Iris pigment epithelial cell (primary cell): ENCODE measurements at regions not wholly inside any gene's neighbourhood (a gene's known extent, or its start where the extent isn't known, plus 50 kb on each side); places are given as distances from the start of the nearest gene placed in this dataset.

ENCODE experiments used
- DNase-seq: peaks from one replicate; pipeline ENCODE4 v3.0.0-alpha.2; 2011; ENCODE audit warnings: low read depth

DNA sequence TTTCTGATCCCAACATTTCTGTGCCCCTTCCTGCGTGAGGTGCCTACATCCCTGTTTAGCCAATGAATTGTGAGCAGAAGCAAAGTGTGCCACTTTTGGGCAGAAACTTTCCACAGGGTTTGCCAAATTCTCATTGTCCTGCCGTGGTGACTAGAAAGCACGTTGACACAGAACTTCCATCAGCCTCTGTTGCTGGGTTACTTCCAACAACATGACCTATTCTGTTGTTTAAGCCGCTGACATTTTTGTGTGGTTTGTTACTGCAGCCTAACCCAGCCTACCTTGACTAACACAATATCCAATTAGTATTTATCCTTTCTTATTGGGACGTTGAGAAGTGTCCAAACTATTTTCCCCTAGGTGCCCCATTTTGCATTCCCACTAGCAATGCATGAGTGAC is 136.8 kb downstream of the URB2 start:
- no peak for DNase-seq

GRCh38 chr1:229768232-229768631 is 142.2 kb downstream of the URB2 start:
- no peak for DNase-seq

- no peak for DNase-seq
Measured at GRCh38 chr1:229769006-229769405, 143.0 kb downstream of the URB2 start.

GRCh38 chr1:229769809-229770208 is 143.8 kb downstream of the URB2 start:
- no peak for DNase-seq

- DNase-seq, result no peak
Measured at GRCh38 chr1:229778794-229779193, 152.7 kb downstream of the URB2 start.

DNA sequence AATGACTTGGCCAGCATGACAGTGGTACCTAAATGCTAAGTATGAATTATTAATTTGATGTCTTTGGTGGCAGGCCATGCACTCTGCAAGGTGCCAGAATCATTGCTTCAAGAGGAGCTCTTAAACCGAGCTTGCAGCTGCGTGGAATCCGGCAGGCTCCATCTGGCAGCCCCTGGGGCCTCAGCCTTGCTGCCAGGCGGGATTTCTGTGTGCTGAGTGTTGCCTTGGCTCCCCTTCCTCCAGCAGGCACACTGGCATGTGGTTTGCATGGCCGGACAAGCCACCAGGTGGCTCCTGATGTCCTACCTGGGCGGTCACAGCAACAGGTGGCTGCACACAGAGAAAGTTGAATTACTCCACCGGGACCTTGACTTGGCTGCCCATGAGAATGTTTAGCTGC is 155.4 kb downstream of the URB2 start:
- DNase-seq, result no peak

GRCh38 chr1:229782469-229782868 is 156.4 kb downstream of the URB2 start:
- no peak for DNase-seq

DNA sequence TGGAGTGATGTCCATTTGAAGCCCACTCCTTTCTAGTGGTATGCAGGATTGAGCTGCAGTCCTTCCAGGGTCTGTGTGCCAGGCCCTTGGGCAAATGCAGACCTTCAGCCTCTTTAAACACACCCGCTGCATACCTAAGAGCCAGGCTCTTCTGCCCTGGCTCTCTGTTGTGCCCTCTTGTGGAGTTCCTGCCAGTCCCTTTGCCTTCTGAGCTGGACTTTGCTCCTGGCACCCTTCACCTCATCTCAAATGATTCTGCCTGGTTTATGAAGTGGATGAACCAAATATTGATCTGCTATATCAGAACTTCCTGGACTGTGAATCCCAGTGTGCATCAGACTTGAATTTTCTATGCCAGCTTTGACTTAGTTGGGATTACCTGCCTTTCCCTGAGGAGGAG is 158.8 kb downstream of the URB2 start:
- DNase-seq, result no peak

DNA sequence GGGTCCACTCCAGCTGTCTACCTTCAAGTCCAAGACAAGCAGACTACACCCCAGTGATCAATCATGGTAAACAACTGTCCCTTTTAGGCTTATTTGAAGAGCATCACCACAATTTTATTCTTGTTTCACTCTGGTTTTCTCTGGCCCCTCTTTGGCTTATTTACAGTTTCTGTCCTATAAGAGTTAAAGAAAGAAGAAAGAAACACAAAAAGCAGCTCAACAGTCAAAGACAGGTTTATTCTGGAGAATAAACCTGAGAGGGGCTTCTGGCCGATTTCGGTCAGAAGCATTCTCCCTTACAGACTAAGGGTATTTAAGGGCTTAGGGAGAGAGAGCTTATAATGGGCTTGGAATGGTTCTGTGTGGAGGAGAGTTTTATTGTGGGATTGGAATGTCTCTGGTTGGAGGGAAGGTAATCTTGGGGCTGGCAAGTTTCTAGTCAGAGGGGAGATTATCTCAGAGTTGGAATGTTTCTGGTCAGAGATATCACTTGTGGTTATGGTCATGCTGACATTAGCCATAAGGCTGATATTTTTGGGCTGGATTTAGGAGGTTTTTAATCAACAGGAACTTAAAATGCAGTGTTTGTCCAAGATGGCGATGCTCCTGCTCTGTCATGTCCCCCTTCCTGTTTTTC is 161.0 kb downstream of the URB2 start:
- DNase-seq, result peak; percentile 12

GRCh38 chr1:229788004-229788403 is 162.0 kb downstream of the URB2 start:
- DNase-seq, result no peak

- DNase-seq, result peak; percentile 3
Measured at GRCh38 chr1:229792012-229792975, 166.2 kb downstream of the URB2 start.

DNA sequence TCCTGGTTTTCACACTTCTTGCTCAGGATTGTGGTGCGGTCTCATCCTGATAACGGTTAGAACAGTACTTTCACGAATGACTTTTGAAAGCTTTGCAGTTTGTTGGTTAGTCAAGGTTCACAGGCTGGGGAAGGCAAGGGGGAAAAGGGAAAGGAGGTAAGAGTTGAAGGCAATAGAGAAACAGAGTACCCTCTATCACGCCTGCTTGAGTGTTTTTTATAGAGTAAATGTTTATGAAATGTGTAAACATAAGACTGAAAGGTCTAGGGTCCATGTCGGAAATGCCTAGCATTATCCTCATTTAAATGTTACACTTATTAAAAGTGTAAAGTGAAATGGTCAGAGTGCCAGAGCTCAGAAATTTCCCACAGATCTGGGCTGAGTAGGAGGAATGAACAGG is 167.4 kb downstream of the URB2 start:
- no peak for DNase-seq

DNA sequence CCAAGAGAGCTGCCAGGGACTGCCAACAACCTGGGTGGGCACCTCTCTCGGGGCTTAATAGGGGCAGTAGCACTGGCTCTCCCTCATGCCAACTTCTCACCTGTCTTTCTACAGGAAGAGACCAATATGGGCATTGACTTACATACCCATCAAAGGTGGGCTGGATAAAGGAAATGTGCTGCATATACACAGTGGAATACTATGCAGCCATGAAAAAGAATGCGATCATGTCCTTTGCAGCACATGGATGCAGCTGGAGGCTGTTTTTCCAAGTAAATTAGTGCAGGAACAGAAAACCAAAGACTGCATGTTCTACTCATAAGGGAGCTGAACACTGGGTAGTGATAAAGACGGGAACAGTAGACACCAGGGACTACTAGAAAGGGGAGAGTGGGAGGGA is 172.5 kb downstream of the URB2 start:
- no peak for DNase-seq

GRCh38 chr1:229803626-229804217 is 177.7 kb downstream of the URB2 start:
- DNase-seq, result no peak

GRCh38 chr1:229808272-229808671 is 182.2 kb downstream of the URB2 start:
- DNase-seq, result no peak

- DNase-seq, result no peak
Measured at GRCh38 chr1:229810140-229810539, 184.1 kb downstream of the URB2 start.

DNA sequence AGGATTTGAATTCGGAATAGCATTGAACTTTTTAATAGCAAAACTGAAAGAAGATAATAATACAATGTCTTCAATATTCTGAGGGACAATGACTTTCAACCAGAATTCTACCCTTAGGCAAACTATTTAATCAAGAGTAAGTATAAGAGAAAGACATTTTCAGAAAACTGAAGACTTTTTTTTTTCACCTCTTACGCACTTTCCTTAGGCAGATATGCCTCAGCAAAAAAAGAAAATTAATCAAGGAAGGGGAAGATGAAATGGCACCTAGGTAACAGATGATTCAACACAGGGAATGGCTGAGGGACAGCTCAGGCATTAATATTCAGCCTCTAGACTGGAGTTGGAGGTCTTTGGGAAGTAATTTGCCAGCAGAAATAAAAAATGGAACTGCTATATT is 184.9 kb downstream of the URB2 start:
- DNase-seq, result no peak

- DNase-seq, result no peak
Measured at GRCh38 chr1:229812148-229812547, 186.1 kb downstream of the URB2 start.

DNA sequence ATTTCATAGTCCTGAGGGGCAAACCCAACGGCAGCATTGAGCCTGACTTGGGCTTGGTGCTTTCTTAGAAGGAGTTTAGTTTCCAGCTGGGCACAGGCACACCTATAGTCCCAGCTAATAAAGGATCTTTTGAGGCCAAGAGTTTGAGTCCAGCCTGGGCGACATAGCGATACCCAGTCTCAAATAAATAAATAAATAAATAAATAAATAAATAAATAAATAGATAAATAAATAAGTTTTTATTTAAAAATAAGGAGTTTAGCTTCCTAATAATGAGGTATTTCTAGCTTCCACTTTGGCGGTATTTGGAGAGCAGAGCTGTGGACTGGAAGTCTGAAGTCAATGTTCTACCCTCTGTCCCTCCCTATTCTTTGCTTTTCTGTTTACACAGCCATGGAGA is 186.6 kb downstream of the URB2 start:
- no peak for DNase-seq

DNA sequence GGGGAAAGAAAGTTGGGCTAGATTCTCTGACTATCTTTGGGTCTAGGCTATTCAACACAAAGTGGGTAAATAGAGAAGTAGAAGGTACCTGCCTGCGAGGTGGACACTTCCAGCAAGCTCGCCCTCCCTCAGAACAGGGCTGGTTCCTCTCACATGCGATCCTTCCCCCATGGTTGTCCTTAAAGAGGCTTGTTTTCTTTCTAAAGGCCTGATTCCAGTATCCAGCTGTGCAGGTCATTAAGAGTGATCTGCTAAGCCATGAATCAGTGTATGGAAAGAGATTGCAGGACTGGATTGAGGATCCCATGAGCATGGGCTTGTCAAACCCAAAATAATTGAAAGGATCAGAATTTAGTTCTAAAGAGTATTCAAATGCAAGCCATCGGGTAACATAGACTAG is 189.0 kb downstream of the URB2 start:
- no peak for DNase-seq

DNA sequence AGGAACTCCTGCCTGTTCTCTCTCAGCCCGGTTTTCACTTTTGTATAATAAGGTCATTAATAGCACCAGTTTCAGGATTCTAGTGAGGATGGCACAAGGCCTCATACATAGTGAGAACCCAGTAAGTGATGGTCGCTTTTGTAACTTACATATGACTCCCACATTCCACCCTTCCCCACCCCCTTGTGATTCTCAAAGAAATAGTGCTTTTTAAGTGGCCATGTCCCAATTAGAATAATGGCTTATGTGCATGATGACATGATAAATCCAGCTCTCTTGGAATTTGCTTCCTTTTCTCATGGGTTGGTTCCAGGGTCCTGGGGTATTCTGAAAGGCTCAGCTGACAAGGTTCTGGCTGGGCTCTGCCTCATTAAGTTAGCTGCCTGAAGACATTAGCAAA is 189.9 kb downstream of the URB2 start:
- DNase-seq, result no peak

- DNase-seq, result no peak
Measured at GRCh38 chr1:229817936-229818335, 191.9 kb downstream of the URB2 start.

DNA sequence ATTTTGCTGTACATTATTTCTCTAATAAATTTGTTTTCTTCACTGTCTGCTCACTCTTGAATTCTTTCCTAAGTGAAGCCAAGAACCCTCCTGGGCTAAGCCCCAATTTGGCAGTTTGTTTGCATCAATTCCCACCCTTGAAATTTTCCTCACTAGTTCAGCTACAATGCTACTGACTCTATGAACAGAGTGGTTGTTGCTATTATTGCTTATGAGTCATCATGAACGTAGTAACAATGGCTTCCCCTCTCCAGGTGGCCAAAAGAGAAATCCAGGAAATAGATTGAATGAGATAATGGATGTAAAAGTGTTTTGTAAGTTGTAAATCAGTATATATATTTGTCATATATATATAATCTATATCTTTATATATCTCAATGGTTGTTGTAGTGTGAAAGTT is 193.0 kb downstream of the URB2 start:
- DNase-seq, result peak; percentile 6
